HUES64 (cell line): ENCODE measurements at regions not wholly inside any gene's neighbourhood (a gene's known extent, or its start where the extent isn't known, plus 50 kb on each side); places are given as distances from the start of the nearest gene placed in this dataset.
A peak's percentile ranks its signal among the peaks of the same experiment; 100 is the strongest.

Source experiments
- H3K27ac ChIP-seq: 2 replicates; pipeline ENCODE4 v1.7.0; 2013; ENCODE audit warnings: low read depth, low read length, inconsistent platforms
- H3K27me3 ChIP-seq: 2 replicates; pipeline ENCODE4 v1.6.1; 2013; ENCODE audit warnings: mild to moderate bottlenecking, low read length; ENCODE audit not compliant: insufficient read depth
- H3K36me3 ChIP-seq: 2 replicates; pipeline ENCODE4 v1.6.1; 2013; ENCODE audit warnings: mild to moderate bottlenecking, low read length; ENCODE audit not compliant: insufficient read depth
- H3K4me1 ChIP-seq: 2 replicates; pipeline ENCODE4 v1.6.1; 2013; ENCODE audit warnings: mild to moderate bottlenecking, low read length, moderate library complexity; ENCODE audit not compliant: insufficient read depth
- H3K4me3 ChIP-seq: 2 replicates; pipeline ENCODE4 v1.5.1; 2013; ENCODE audit warnings: mild to moderate bottlenecking, low read length, moderate library complexity
- H3K9ac ChIP-seq: 2 replicates; pipeline ENCODE4 v1.6.1; 2013; ENCODE audit warnings: mild to moderate bottlenecking, low read depth, low read length
- H3K9me3 ChIP-seq: 2 replicates; pipeline ENCODE4 v1.6.1; 2013; ENCODE audit warnings: low read depth, low read length; ENCODE audit not compliant: insufficient read depth
- WGBS: fragments of 150-250, 120-280 bp; methylation state at CpG from one replicate; pipeline ENCODE4 v1.1.7; 2013; ENCODE audit warnings: missing lambda C conversion rate; 5-methylcytosine and 5-hydroxymethylcytosine counted together

GRCh38 chr12:125954362-125954761, 889.1 kb downstream of the AACS start:
- H3K27me3 ChIP-seq = no peaks in the 10 kb centered on the region
- no peak overlapping the region for H3K9ac ChIP-seq
- H3K4me1 ChIP-seq = no peaks in the 10 kb centered on the region
- H3K36me3 ChIP-seq = no peaks in the 10 kb centered on the region
- H3K27ac ChIP-seq = no peak overlapping the region
- WGBS = 92% methylated on average over 3 of the region's 4 CpGs
- peaks cover 21% of the 10 kb centered on the region; the same call in 1 of the 2 replicates for H3K9me3 ChIP-seq
- no peak overlapping the region for H3K4me3 ChIP-seq

- WGBS = 80% methylated on average over 6 of the region's 7 CpGs
- H3K4me1 ChIP-seq = no peaks in the 10 kb centered on the region
- H3K36me3 ChIP-seq = no peaks in the 10 kb centered on the region
Measured at GRCh38 chr12:125956186-125956585, 891.0 kb downstream of the AACS start.

GRCh38 chr12:125966641-125967040, 901.4 kb downstream of the AACS start:
- Histone ChIP-seq H3K4me3 (no peak overlapping the region), H3K9ac (no peak overlapping the region), H3K27me3 (no peaks in the 10 kb centered on the region), H3K9me3 (peaks cover 22% of the 10 kb centered on the region; the same call in 1 of the 2 replicates), H3K4me1 (no peaks in the 10 kb centered on the region), H3K36me3 (no peaks in the 10 kb centered on the region), H3K27ac (no peak overlapping the region)
- WGBS = 81% methylated on average over 7 of the region's 7 CpGs

More at GRCh38 chr12:125956186-125956585, 891.0 kb downstream of the AACS start:
- no peak overlapping the region for H3K27ac ChIP-seq
- no peak overlapping the region for H3K9ac ChIP-seq
- no peaks in the 10 kb centered on the region for H3K27me3 ChIP-seq
- H3K9me3 ChIP-seq = peaks cover 20% of the 10 kb centered on the region; the same call in 1 of the 2 replicates
- H3K4me3 ChIP-seq = no peak overlapping the region

DNA sequence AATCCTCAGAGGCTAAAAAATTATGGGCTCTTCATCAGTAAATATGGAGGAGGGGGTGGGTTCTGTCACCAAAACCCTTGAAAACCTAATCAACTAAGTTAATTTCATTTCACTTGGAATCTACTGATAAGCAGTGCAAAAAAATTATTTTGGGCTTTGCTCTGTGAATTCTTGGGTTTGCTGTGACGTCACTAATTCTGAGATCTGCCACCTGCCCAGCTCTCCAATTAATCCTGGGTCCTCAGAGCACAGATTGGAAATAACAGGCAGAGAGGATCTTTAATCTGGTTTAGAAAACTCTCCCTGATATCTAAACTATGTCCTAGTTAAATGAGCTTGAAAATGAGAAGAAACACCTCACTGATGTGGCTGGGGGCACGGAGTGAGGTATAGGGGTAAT, 903.2 kb downstream of the AACS start:
- Histone ChIP-seq H3K4me1 (no peaks in the 10 kb centered on the region), H3K4me3 (no peak overlapping the region), H3K27me3 (no peaks in the 10 kb centered on the region), H3K9me3 (peaks cover 22% of the 10 kb centered on the region; the same call in 1 of the 2 replicates), H3K36me3 (no peaks in the 10 kb centered on the region), H3K27ac (no peak overlapping the region), H3K9ac (no peak overlapping the region)
- WGBS = 33% methylated on average over 1 of the region's 2 CpGs

DNA sequence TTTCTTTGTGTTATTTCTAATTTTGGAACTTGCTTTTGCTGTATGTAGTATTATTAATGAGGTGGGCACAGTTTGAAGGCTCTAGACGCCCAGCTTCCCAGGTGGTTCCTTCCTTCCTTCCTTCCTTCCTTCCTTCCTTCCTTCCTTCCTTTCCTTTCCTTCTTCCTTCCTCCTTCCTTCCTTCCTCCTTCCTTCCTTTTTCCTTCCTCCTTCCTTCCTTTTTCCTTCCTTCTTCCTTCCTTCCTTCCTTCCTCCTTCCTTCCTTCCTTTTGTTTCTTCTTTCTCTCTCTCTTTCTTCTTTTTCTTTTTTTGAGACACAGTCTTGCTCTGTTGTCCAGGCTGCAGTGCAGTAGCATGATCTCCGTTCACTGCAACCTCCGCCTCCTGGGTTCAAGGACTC, 906.7 kb downstream of the AACS start:
- H3K9ac ChIP-seq = no peak overlapping the region
- peaks cover 17% of the 10 kb centered on the region; the same call in 1 of the 2 replicates for H3K9me3 ChIP-seq
- no peaks in the 10 kb centered on the region for H3K4me1 ChIP-seq
- H3K36me3 ChIP-seq = no peaks in the 10 kb centered on the region
- H3K27me3 ChIP-seq = no peaks in the 10 kb centered on the region
- H3K4me3 ChIP-seq = no peak overlapping the region
- H3K27ac ChIP-seq = no peak overlapping the region
- WGBS = 91% methylated on average over 3 of the region's 3 CpGs

- Histone ChIP-seq H3K9ac (no peak overlapping the region), H3K4me1 (no peaks in the 10 kb centered on the region), H3K36me3 (no peaks in the 10 kb centered on the region), H3K4me3 (no peak overlapping the region), H3K27ac (no peak overlapping the region), H3K27me3 (no peaks in the 10 kb centered on the region), H3K9me3 (peaks cover 11% of the 10 kb centered on the region)
- WGBS = 70% methylated on average over 2 of the region's 2 CpGs
Measured at GRCh38 chr12:125978286-125978685, 913.1 kb downstream of the AACS start.

- WGBS = 71% methylated on average over 7 of the region's 7 CpGs
- H3K27ac ChIP-seq = no peak overlapping the region
- H3K9me3 ChIP-seq = peaks cover 8% of the 10 kb centered on the region
- no peaks in the 10 kb centered on the region for H3K4me1 ChIP-seq
- no peak overlapping the region for H3K9ac ChIP-seq
- no peaks in the 10 kb centered on the region for H3K36me3 ChIP-seq
- H3K4me3 ChIP-seq = no peak overlapping the region
- peaks cover 4% of the 10 kb centered on the region; the same call in 1 of the 2 replicates for H3K27me3 ChIP-seq
Measured at GRCh38 chr12:125981610-125982253, 916.5 kb downstream of the AACS start.

DNA sequence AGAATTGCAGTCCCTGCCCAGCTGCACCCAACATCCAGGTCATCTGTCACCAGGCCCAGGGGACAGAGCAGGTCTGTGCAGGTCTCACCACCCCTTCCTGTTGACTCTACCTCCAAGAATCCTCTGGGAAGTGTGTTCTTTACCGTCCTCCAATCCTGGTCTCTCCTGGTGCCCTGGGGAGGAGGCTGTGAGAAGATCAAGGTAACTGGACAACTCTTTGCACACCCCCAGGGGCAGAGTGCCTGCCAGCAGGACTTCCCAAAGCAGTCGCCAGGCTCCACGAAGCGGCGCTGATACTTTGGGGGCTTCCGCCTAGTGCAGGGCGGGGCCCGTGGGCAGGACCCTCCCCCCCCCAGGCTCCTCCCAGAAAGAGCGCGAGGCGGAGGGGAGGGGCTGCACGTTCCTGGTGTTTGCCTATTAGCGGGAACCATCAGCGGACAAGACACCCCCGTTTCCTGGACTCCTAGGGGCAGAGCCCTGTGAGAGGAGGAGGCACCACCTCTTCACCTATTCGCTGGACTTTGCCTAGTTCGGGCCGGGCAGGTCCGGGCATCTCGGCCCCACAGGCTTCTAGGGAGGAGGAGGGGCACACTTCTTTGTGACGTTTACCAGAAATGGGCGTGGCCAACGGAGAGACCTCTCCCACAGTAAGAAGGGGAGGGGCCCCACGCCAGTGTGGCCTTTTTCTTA, 918.0 kb downstream of the AACS start:
- peak overlapping the region; percentile 91 for H3K4me3 ChIP-seq
- WGBS = 84% methylated on average over 24 of the region's 24 CpGs
- peak overlapping the region; percentile 40 for H3K9ac ChIP-seq
- no peaks in the 10 kb centered on the region for H3K4me1 ChIP-seq
- H3K27ac ChIP-seq = peak overlapping the region; percentile 77; the same call in 1 of the 2 replicates
- peaks cover 4% of the 10 kb centered on the region; the same call in 1 of the 2 replicates for H3K27me3 ChIP-seq
- peaks cover 5% of the 10 kb centered on the region for H3K9me3 ChIP-seq
- H3K36me3 ChIP-seq = no peaks in the 10 kb centered on the region

- peak overlapping the region; percentile 63 for H3K9ac ChIP-seq
- 82% methylated on average over 11 of the region's 14 CpGs for WGBS
- H3K4me1 ChIP-seq = no peaks in the 10 kb centered on the region
- H3K9me3 ChIP-seq = peaks cover 5% of the 10 kb centered on the region
- no peaks in the 10 kb centered on the region for H3K36me3 ChIP-seq
- H3K27me3 ChIP-seq = peaks cover 4% of the 10 kb centered on the region; the same call in 1 of the 2 replicates
- peak overlapping the region; percentile 77; the same call in 1 of the 2 replicates for H3K27ac ChIP-seq
- peak overlapping the region; percentile 91 for H3K4me3 ChIP-seq
Measured at GRCh38 chr12:125983784-125984500, 918.7 kb downstream of the AACS start.

- Histone ChIP-seq H3K9me3 (peaks cover 16% of the 10 kb centered on the region), H3K36me3 (no peaks in the 10 kb centered on the region), H3K27ac (no peak overlapping the region), H3K4me3 (no peak overlapping the region), H3K27me3 (peaks cover 4% of the 10 kb centered on the region; the same call in 1 of the 2 replicates), H3K9ac (no peak overlapping the region), H3K4me1 (no peaks in the 10 kb centered on the region)
- WGBS = 97% methylated on average over 3 of the region's 4 CpGs
Measured at GRCh38 chr12:125988545-125988944, 923.3 kb downstream of the AACS start.

GRCh38 chr12:125989696-125990095, 924.5 kb downstream of the AACS start:
- Histone ChIP-seq H3K27me3 (peaks cover 4% of the 10 kb centered on the region; the same call in 1 of the 2 replicates), H3K9me3 (peaks cover 16% of the 10 kb centered on the region), H3K36me3 (no peaks in the 10 kb centered on the region), H3K9ac (no peak overlapping the region), H3K27ac (no peak overlapping the region), H3K4me1 (no peaks in the 10 kb centered on the region), H3K4me3 (no peak overlapping the region)
- 92% methylated on average over 2 of the region's 2 CpGs for WGBS
